ENCODE measurements at regions not wholly inside any gene's neighbourhood (a gene's known extent, or its start where the extent isn't known, plus 50 kb on each side); places are given as distances from the start of the nearest gene placed in this dataset.
"Not testable (repeated sequence)": the region's sequence is repeated elsewhere in the genome, so short reads cannot be mapped to it uniquely, and the experiment has no call there.

- no peak for DNase-seq
These were observed 1412.4 kb upstream of the PCDH7 start for GRCh38 chr4:29307755-29308154.

- DNase-seq: no peak
These were observed 1411.1 kb upstream of the PCDH7 start for GRCh38 chr4:29309050-29309449.

DNA sequence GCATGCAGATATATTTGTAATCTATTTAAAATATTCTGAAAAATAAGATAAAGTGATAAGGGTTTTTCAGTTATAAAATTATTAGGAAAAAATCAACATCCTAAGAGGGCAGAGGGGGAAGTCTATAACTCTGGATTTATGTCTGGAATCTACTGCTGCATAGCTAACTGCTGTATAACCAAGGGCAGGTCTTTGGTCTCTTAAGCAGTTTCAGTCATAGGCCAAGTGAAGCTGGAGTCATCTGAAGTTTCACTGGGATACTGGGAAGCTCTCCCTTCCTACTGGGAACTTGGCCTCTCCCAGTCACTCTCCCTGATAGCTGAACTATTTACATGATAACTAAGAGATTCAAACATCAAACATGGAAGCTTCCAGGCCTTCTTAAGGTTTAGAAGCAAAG is 1409.9 kb upstream of the PCDH7 start:
- DNase-seq: no peak

- no peak for DNase-seq
These were observed 1408.9 kb upstream of the PCDH7 start for GRCh38 chr4:29311247-29311646.

DNA sequence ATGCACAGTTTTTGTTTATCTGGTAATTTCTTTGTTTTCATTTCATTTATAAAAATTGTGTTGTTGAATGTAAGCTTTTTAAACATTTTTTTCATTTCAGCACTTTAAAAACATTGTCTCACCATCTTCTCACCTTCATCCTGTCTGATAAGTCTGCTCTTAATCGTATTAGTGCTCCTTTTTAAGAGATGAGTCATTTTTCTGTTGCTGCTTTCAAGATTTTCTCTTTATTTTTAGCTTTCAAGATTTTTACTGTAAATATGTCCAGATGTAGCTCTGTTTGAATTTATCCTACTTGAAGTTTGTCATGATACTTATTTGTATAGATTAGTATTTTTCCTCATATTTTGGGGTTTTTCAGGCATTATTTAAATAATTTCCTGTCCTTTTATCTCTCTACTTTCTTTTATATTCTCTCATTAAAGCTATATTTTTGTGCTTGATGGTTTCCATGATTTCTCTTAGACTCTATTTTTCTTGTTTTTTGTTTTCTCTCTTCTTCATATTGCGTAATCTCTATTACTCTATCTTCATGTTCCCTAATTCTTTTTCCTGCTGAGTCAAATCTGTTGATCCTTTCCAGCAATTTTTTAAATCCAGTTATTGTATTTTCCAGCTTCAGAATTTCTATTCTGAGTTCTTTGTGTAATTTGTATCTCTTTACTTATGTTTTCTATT is 1400.4 kb upstream of the PCDH7 start:
- no peak for DNase-seq

DNA sequence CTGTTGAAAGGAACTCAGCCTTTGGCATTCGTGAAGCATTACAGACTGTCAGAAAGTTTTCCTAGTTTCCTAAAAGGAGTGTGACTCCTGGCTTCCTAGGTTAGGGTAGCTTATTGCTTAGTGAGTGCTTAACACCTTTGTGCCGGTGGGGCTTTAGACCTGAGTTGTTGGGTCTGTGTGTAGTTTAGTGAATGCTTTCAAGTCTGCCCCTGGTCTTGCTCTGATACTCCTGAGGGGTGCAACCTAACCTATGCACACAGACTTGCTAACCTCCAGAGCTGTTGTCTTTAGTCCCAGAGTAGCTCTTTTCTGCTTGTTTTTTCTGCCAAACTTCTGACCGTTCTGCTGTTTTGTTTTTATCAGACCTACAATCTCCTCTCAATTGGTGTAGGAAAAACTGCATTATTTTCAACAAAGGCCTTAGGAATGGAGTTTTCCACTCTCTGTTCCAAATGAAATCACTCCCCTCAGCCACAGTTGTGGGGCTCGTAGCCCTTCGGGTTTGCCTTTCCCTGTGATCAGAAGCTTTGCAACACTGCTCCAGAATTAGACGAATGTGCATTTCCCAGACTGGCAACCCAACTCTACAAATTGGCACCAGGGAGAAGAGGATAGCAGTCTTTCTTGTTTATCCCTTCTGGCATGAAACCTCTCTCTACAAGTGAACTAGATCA is 1399.1 kb upstream of the PCDH7 start:
- peak; percentile 15 for DNase-seq

GRCh38 chr4:29326004-29326403 is 1394.2 kb upstream of the PCDH7 start:
- no peak for DNase-seq

DNA sequence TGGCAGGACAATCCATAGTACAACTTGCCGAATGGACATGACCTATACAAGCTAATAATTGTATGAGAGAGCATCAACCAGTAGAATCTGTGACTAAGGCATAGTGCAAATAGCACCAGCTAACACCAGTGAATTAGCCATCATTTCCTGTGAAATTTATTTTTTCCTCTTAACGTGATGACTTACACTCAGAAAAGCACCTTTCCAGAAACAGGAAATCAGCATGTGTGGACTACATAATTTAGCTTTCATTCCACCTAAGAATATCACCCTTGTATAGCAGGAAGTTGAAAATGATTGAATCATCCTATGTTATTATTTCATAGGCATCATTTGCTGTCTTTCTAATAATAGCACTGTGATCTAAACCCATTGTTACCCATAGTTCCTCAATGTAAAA is 1393.4 kb upstream of the PCDH7 start:
- DNase-seq: no peak

- DNase-seq: no peak
These were observed 1383.3 kb upstream of the PCDH7 start for GRCh38 chr4:29336861-29337260.

DNA sequence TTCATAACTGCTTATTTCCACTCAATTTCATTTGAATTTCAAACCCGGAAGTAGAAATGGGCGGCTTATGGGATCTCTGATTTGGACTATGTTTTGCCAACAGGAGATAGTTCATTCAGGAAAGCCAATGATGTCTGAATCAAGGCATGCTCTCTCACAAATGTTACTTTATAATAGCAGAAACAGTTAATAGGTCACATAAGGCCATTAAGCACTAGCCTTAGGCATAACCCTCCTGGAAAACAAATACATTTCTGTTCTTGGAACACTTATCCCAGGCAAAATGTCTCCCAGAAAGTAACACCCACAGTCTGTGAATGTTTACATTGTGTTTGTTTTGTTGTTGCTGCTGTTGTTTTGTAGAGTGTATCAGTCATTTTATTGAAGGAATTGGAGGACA is 1347.2 kb upstream of the PCDH7 start:
- DNase-seq: no peak

GRCh38 chr4:29375716-29376115 is 1344.5 kb upstream of the PCDH7 start:
- DNase-seq: no peak

- DNase-seq: not testable (repeated sequence)
These were observed 1341.9 kb upstream of the PCDH7 start for GRCh38 chr4:29378237-29378636.

DNA sequence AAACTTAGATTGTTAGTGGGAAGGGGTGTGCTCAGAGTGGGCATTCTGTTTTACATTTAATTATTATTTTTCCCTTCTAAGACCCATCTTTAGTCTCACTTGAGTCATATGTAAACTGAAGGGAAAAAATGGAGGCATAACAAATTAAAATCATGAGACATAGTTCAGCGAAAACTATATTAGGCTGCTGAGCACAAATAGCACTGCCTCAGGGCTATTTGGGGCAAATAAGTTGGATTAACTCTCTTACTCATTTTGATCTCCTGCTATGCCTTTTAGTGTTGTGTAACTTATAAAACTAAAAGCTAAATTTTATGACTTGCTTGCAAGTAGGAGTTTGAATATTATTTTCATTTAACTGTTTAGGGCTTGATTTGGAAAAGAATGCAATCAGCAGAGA is 1329.2 kb upstream of the PCDH7 start:
- DNase-seq: no peak

GRCh38 chr4:29405116-29405515 is 1315.1 kb upstream of the PCDH7 start:
- no peak for DNase-seq

- no peak for DNase-seq
These were observed 1304.4 kb upstream of the PCDH7 start for GRCh38 chr4:29415771-29416170.

GRCh38 chr4:29423836-29424721 is 1296.1 kb upstream of the PCDH7 start:
- DNase-seq: no peak

- no peak for DNase-seq
These were observed 1266.8 kb upstream of the PCDH7 start for GRCh38 chr4:29453303-29453820.

DNA sequence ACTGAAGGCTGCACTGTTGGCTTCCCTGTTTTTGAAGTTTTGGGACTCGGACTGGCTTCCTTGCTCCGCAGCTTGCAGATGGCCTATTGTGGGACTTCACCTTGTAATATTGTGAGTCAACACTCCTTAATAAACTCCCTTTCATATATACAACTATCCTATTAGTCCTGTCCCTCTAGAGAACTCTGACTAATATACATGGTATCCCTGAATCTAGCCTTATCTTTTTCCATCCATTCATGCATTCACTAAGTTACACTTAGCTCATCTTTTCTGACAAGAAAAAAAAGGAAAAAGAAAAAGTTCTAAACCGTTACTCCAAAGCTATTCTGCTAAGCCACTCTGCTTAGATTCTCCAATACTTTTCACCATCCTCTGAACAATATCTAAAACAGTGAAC is 1260.2 kb upstream of the PCDH7 start:
- DNase-seq: no peak

DNA sequence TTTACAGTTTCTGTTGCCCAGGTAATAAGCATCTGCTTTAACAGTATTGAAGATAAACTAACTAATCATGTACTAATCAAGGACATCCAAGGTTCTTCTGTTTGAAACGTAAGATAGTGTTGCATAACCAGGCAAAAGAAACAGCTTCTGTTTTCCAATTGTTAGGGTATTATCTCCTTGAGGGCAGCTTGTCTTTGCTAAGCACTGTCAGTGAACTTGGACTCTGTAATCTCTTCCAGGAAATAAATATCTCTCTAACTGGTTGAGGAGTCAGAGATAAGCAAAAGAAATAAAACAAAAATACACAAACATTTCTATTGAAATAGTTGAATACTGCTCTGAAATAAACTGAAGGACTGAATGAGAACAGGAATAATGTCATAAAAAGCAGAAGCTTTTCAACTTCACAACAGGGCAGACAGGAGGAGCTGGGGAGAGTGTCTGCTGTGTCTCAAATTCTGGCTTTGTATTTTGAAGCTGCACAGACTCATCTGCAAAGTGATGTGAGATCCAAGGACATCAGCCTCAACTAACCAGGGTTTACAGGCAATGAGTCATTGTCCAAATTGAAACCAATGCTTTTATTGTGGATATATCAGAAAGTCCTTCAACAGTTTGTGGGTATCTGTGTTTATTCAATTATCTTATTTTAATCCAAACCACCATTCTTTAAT is 1253.0 kb upstream of the PCDH7 start:
- no peak for DNase-seq
